ENCODE measurements at regions not wholly inside any gene's neighbourhood (a gene's known extent, or its start where the extent isn't known, plus 50 kb on each side); places are given as distances from the start of the nearest gene placed in this dataset.

DNA sequence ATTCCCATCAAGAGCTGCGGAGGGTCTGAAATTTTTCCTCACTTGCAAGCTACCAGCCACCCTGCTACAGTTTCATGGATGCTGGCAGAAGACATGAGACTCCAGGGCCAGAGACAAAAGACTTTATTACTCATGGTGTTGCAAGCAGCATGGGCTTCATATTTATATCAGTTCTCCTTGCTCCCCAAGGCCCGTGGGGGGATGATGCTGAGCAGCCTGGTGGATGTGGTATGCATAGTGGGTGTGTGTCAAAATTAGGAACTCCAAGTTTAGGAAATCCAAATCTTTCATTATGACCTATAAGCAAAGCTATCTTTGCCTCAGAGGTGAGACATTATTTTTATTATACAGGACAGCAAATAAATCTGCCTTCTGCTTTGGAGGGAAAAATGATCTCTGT, 105.7 kb upstream of the ALDH1B1 start (continued):
- TF ChIP-seq, protein P1, sequence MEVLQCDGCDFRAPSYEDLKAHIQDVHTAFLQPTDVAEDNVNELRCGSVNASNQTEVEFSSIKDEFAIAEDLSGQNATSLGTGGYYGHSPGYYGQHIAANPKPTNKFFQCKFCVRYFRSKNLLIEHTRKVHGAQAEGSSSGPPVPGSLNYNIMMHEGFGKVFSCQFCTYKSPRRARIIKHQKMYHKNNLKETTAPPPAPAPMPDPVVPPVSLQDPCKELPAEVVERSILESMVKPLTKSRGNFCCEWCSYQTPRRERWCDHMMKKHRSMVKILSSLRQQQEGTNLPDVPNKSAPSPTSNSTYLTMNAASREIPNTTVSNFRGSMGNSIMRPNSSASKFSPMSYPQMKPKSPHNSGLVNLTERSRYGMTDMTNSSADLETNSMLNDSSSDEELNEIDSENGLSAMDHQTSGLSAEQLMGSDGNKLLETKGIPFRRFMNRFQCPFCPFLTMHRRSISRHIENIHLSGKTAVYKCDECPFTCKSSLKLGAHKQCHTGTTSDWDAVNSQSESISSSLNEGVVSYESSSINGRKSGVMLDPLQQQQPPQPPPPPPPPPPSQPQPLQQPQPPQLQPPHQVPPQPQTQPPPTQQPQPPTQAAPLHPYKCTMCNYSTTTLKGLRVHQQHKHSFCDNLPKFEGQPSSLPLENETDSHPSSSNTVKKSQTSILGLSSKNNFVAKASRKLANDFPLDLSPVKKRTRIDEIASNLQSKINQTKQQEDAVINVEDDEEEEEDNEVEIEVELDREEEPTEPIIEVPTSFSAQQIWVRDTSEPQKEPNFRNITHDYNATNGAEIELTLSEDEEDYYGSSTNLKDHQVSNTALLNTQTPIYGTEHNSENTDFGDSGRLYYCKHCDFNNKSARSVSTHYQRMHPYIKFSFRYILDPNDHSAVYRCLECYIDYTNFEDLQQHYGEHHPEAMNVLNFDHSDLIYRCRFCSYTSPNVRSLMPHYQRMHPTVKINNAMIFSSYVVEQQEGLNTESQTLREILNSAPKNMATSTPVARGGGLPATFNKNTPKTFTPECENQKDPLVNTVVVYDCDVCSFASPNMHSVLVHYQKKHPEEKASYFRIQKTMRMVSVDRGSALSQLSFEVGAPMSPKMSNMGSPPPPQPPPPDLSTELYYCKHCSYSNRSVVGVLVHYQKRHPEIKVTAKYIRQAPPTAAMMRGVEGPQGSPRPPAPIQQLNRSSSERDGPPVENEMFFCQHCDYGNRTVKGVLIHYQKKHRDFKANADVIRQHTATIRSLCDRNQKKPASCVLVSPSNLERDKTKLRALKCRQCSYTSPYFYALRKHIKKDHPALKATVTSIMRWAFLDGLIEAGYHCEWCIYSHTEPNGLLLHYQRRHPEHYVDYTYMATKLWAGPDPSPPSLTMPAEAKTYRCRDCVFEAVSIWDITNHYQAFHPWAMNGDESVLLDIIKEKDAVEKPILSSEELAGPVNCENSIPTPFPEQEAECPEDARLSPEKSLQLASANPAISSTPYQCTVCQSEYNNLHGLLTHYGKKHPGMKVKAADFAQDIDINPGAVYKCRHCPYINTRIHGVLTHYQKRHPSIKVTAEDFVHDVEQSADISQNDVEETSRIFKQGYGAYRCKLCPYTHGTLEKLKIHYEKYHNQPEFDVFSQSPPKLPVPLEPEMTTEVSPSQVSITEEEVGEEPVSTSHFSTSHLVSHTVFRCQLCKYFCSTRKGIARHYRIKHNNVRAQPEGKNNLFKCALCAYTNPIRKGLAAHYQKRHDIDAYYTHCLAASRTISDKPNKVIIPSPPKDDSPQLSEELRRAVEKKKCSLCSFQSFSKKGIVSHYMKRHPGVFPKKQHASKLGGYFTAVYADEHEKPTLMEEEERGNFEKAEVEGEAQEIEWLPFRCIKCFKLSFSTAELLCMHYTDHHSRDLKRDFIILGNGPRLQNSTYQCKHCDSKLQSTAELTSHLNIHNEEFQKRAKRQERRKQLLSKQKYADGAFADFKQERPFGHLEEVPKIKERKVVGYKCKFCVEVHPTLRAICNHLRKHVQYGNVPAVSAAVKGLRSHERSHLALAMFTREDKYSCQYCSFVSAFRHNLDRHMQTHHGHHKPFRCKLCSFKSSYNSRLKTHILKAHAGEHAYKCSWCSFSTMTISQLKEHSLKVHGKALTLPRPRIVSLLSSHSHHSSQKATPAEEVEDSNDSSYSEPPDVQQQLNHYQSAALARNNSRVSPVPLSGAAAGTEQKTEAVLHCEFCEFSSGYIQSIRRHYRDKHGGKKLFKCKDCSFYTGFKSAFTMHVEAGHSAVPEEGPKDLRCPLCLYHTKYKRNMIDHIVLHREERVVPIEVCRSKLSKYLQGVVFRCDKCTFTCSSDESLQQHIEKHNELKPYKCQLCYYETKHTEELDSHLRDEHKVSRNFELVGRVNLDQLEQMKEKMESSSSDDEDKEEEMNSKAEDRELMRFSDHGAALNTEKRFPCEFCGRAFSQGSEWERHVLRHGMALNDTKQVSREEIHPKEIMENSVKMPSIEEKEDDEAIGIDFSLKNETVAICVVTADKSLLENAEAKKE (CRISPR knock-in tag; IDR thresholded peaks at IDR 0.05) = no peak
- TF ChIP-seq, protein P2, sequence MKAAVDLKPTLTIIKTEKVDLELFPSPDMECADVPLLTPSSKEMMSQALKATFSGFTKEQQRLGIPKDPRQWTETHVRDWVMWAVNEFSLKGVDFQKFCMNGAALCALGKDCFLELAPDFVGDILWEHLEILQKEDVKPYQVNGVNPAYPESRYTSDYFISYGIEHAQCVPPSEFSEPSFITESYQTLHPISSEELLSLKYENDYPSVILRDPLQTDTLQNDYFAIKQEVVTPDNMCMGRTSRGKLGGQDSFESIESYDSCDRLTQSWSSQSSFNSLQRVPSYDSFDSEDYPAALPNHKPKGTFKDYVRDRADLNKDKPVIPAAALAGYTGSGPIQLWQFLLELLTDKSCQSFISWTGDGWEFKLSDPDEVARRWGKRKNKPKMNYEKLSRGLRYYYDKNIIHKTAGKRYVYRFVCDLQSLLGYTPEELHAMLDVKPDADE (IDR thresholded peaks at IDR 0.05) = no peak

DNA sequence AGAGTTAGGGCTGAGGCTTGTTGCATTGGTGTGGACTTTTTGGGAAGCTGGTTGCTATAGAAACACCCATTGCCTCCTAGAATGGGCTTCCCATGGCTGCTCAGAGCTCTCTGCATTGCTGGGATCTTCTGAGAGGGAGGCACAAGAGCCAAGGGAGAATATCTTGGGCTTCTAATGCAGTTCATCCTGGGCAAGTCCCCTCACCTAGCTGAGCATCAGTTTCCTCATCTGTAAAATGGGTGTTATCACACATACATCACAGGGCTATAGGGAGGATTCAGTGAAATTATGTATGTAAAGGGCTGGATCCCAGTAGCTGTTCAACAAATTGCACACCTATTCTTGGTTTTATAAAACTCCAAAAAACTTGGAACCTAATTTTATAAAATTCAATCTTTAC, 106.1 kb upstream of the ALDH1B1 start:
- ATAC-seq (no peak), DNase-seq (ENCODE audit: low spot score) (peak; percentile 32)
- no peak overlapping the region for H3K27ac ChIP-seq (ENCODE audit: low read depth)
- H3K27me3 ChIP-seq (ENCODE audit: insufficient read depth) = no peaks in the 10 kb centered on the region
- H3F3A ChIP-seq (replicated peaks; ENCODE audit: low read depth) = no peaks in the 10 kb centered on the region
- no peaks in the 10 kb centered on the region for H3K79me2 ChIP-seq (replicated peaks; ENCODE audit: insufficient read depth)
- Mint-ChIP-seq H3K36me3 (ENCODE audit: low read depth) (no peaks in the 10 kb centered on the region; the same call in 2 of the 3 replicates), H3K9me3 (no peaks in the 10 kb centered on the region), H3K4me1 (peaks cover 11% of the 10 kb centered on the region), H3K27ac (no peak overlapping the region), H3K4me3 (no peak overlapping the region), H3K27me3 (ENCODE audit: insufficient read depth, low read depth, poor library complexity) (peaks cover 11% of the 10 kb centered on the region)
- H3K4me2 ChIP-seq = no peak overlapping the region
- H3K4me3 ChIP-seq = no peak overlapping the region
- no peaks in the 10 kb centered on the region for H4K20me1 ChIP-seq (replicated peaks; ENCODE audit: insufficient read depth)
- H3K9me2 ChIP-seq (ENCODE audit: insufficient read depth) = no peaks in the 10 kb centered on the region
- H3K4me1 ChIP-seq (ENCODE audit: insufficient read depth) = peaks cover 15% of the 10 kb centered on the region
- no peak overlapping the region for H2AFZ ChIP-seq
- no peaks in the 10 kb centered on the region for H3K36me3 ChIP-seq (ENCODE audit: insufficient read depth)
- TF ChIP-seq, protein P2 (IDR thresholded peaks at IDR 0.05) = no peak
- no peak for TF ChIP-seq POLR2AphosphoS5 (IDR thresholded peaks at IDR 0.05; ENCODE audit: low read depth)
- TF ChIP-seq, protein P3, sequence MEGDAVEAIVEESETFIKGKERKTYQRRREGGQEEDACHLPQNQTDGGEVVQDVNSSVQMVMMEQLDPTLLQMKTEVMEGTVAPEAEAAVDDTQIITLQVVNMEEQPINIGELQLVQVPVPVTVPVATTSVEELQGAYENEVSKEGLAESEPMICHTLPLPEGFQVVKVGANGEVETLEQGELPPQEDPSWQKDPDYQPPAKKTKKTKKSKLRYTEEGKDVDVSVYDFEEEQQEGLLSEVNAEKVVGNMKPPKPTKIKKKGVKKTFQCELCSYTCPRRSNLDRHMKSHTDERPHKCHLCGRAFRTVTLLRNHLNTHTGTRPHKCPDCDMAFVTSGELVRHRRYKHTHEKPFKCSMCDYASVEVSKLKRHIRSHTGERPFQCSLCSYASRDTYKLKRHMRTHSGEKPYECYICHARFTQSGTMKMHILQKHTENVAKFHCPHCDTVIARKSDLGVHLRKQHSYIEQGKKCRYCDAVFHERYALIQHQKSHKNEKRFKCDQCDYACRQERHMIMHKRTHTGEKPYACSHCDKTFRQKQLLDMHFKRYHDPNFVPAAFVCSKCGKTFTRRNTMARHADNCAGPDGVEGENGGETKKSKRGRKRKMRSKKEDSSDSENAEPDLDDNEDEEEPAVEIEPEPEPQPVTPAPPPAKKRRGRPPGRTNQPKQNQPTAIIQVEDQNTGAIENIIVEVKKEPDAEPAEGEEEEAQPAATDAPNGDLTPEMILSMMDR (conservative IDR thresholded peaks at IDR 0.05; ENCODE audit: low read depth in 2 of 2) = no peak
- TF ChIP-seq, protein P1 (CRISPR knock-in tag; IDR thresholded peaks at IDR 0.05) = no peak
- no peak for TF ChIP-seq STAT1 (IDR thresholded peaks at IDR 0.05; ENCODE audit: unreplicated experiment)

All from GM23338 (cell line).